ENCODE measurements at regions not wholly inside any gene's neighbourhood (a gene's known extent, or its start where the extent isn't known, plus 50 kb on each side); places are given as distances from the start of the nearest gene placed in this dataset.

- Histone ChIP-seq H3K4ac (replicated peaks; ENCODE audit: insufficient read length, low read depth, low read length) (no peak overlapping the region), H2BK20ac (ENCODE audit: low read length) (no peak overlapping the region), H4K20me1 (replicated peaks in 1 of 2; ENCODE audit: control insufficient read depth in 1 of 2, insufficient read depth in 2 of 2, low read length in 2 of 2) (no peaks in the 10 kb centered on the region), H3K36me3 (ENCODE audit: control insufficient read depth in 2 of 4, insufficient read depth in 4 of 4, low read length in 3 of 4) (no peaks in the 10 kb centered on the region), H3K9me3 (ENCODE audit: insufficient read depth in 2 of 2, low read depth in 1 of 2, low read length in 1 of 2) (no peaks in the 10 kb centered on the region), H4K91ac (replicated peaks; ENCODE audit: insufficient read length, low read length) (no peak overlapping the region), H3K23ac (ENCODE audit: insufficient read length) (no peak overlapping the region), H3K79me1 (ENCODE audit: low read depth, low read length) (no peaks in the 10 kb centered on the region), H3K9ac (replicated peaks in 1 of 4; ENCODE audit: extremely low read depth in 1 of 4, low read depth in 3 of 4, low read length in 3 of 4) (no peak overlapping the region), H2BK120ac (replicated peaks; ENCODE audit: low read depth, low read length) (no peak overlapping the region), H3K4me1 (replicated peaks in 1 of 4; ENCODE audit: control insufficient read depth in 3 of 4, insufficient read depth in 4 of 4, low read length in 3 of 4) (no peaks in the 10 kb centered on the region), H4K8ac (ENCODE audit: extremely low read depth, insufficient read depth, low read length) (no peak overlapping the region), H3K4me2 (ENCODE audit: insufficient read depth in 1 of 2, low read depth in 2 of 2, low read length in 2 of 2) (no peak overlapping the region), H3K14ac (ENCODE audit: insufficient read length) (no peak overlapping the region), H2BK15ac (ENCODE audit: low read length) (no peak overlapping the region), H3K79me2 (ENCODE audit: control insufficient read depth in 1 of 2, insufficient read depth in 2 of 2, low read length in 2 of 2) (no peaks in the 10 kb centered on the region), H3K4me3 (ENCODE audit: extremely low read depth in 1 of 4, insufficient read depth in 2 of 4, low read depth in 3 of 4, low read length in 4 of 4) (no peak overlapping the region), H3K18ac (ENCODE audit: extremely low read depth, low read length) (no peak overlapping the region), H2BK5ac (ENCODE audit: low read depth, low read length) (no peak overlapping the region), H2BK12ac (ENCODE audit: low read depth, low read length) (no peak overlapping the region), H3K27ac (ENCODE audit: low read depth, low read length) (no peak overlapping the region), H2AFZ (ENCODE audit: low read length) (no peak overlapping the region), H3K56ac (replicated peaks; ENCODE audit: insufficient read length, low read depth, low read length) (no peak overlapping the region), H3K23me2 (ENCODE audit: low read depth, low read length) (no peaks in the 10 kb centered on the region), H2AK5ac (ENCODE audit: low read depth, low read length) (no peak overlapping the region), H4K5ac (ENCODE audit: insufficient read length, low read depth, low read length) (no peak overlapping the region), H3K27me3 (replicated peaks in 1 of 4; ENCODE audit: control insufficient read depth in 3 of 4, extremely low read depth in 1 of 4, insufficient read depth in 3 of 4, low read length in 3 of 4) (no peaks in the 10 kb centered on the region)
- WGBS, 2 experiments (ENCODE audit: extremely low coverage in 1 of 2, insufficient coverage in 1 of 2, insufficient read length in 1 of 2, insufficient replicate concordance in 2 of 2, low coverage in 1 of 2, low lambda C conversion rate in 2 of 2, missing lambda C conversion rate in 1 of 2), result 89% methylated on average over 5 of the region's 5 CpGs; no CpG with 5 or more reads in 1 of the 2 experiments
- FAIRE-seq (no peak), DNase-seq (ENCODE audit: low read depth in 1 of 2, low spot score in 2 of 2) (no peak)
- no peak for TF ChIP-seq HDAC6 (IDR thresholded peaks at IDR 0.05; ENCODE audit: low read depth, low read length)
- TF ChIP-seq SP1 (IDR thresholded peaks at IDR 0.05; ENCODE audit: low read depth, low read length), result no peak
- no peak for TF ChIP-seq TCF12 (IDR thresholded peaks at IDR 0.05; ENCODE audit: low read depth, low read length)
- TF ChIP-seq NANOG (IDR thresholded peaks at IDR 0.05; ENCODE audit: insufficient read depth, low read depth, low read length, poor library complexity, severe bottlenecking), result no peak
- no peak for TF ChIP-seq ASH2L (IDR thresholded peaks at IDR 0.05; ENCODE audit: low read length)
- no peak for TF ChIP-seq KDM5A (IDR thresholded peaks at IDR 0.05; ENCODE audit: low read length)
- TF ChIP-seq MAX (IDR thresholded peaks at IDR 0.05), result no peak
- TF ChIP-seq SAP30 (IDR thresholded peaks at IDR 0.05; ENCODE audit: insufficient read depth, insufficient replicate concordance, low read length), result no peak
- no peak for TF ChIP-seq KDM4A (IDR thresholded peaks at IDR 0.05; ENCODE audit: low read depth, low read length, severe bottlenecking)
- POLR2A ChIA-PET (ENCODE audit: partially characterized antibody), result no interaction called here
- CTCF ChIA-PET (ENCODE audit: partially characterized antibody), result interaction anchor here (0.6 to 1.2 kb wide), 3 partner anchors 38 to 1334 kb away, joined by 3 read pairs; no protein-coding TSS in a partner anchor
Measured at GRCh38 chr4:111678908-111679307, 466.3 kb upstream of the FAM241A start.
